Activated naive CD4-positive, alpha-beta T cell treated with anti-CD3 and anti-CD28 coated beads, Interleukin-2, amount 10 ng/mL, durations not matched to agents 7 days and 5 days (primary cell): ENCODE measurements at regions not wholly inside any gene's neighbourhood (a gene's known extent, or its start where the extent isn't known, plus 50 kb on each side); places are given as distances from the start of the nearest gene placed in this dataset.

Source experiments
- CTCF ChIA-PET: fragments of 350-600 bp; sonication (Branson Sonifier 250); formaldehyde crosslinking; loops from one replicate; lab custom pipeline; 2021; ENCODE audit warnings: antibody characterized with exemption; lab: Charles Lee
- DNase-seq: peaks from one replicate; pipeline ENCODE4 v3.0.0-alpha.2; 2020
- H3K27ac Mint-ChIP-seq: one replicate; pipeline ENCODE4 v1.8.0; 2021; ENCODE audit warnings: mild to moderate bottlenecking, moderate library complexity, mixed read lengths
- H3K27me3 Mint-ChIP-seq: one replicate; pipeline ENCODE4 v1.8.0; 2021; ENCODE audit warnings: mild to moderate bottlenecking, mixed read lengths
- H3K36me3 Mint-ChIP-seq: one replicate; pipeline ENCODE4 v1.8.0; 2021; ENCODE audit warnings: mixed read lengths
- H3K4me1 Mint-ChIP-seq: one replicate; pipeline ENCODE4 v1.8.0; 2021; ENCODE audit warnings: mixed read lengths
- H3K4me3 Mint-ChIP-seq: one replicate; pipeline ENCODE4 v1.8.0; 2021; ENCODE audit warnings: mild to moderate bottlenecking, moderate library complexity, mixed read lengths
- H3K9me3 Mint-ChIP-seq: one replicate; pipeline ENCODE4 v1.8.0; 2021; ENCODE audit warnings: mixed read lengths

DNA sequence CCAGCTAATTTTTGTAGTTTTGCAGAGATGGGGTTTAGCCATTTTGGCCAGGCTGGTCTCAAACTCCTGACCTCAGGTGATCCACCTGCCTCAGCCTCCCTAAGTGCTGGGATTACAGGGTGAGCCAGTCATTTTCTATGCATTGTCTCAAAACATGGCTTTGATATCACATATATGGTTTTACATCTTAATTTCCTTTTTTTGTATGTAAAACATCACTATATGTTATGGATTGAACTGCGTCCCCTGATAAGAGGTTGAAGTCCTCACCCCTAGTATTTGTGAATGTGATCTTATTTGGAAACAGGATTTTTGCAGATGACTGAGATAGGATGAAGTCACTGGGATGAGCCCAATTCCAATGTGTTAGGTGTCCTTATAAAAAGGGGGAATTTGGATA, 89.8 kb upstream of the MYCN start:
- Mint-ChIP-seq H3K27ac (no peak overlapping the region), H3K36me3 (no peaks in the 10 kb centered on the region), H3K27me3 (peaks cover 4% of the 10 kb centered on the region), H3K4me3 (no peak overlapping the region), H3K9me3 (no peaks in the 10 kb centered on the region), H3K4me1 (no peaks in the 10 kb centered on the region)
- DNase-seq: no peak
- CTCF ChIA-PET: no interaction called here

GRCh38 chr2:15851076-15851693, 89.2 kb upstream of the MYCN start:
- H3K27me3 Mint-ChIP-seq: peaks cover 4% of the 10 kb centered on the region
- no peaks in the 10 kb centered on the region for H3K36me3 Mint-ChIP-seq
- CTCF ChIA-PET: no interaction called here
- no peak overlapping the region for H3K27ac Mint-ChIP-seq
- no peaks in the 10 kb centered on the region for H3K9me3 Mint-ChIP-seq
- no peak overlapping the region for H3K4me3 Mint-ChIP-seq
- H3K4me1 Mint-ChIP-seq: no peaks in the 10 kb centered on the region
- no peak for DNase-seq

- Mint-ChIP-seq H3K27ac (no peak overlapping the region), H3K4me1 (no peaks in the 10 kb centered on the region), H3K36me3 (no peaks in the 10 kb centered on the region), H3K4me3 (no peak overlapping the region), H3K27me3 (peaks cover 4% of the 10 kb centered on the region), H3K9me3 (no peaks in the 10 kb centered on the region)
- no peak for DNase-seq
- CTCF ChIA-PET: no interaction called here
Measured at GRCh38 chr2:15852811-15853210, 87.5 kb upstream of the MYCN start.

- Mint-ChIP-seq H3K9me3 (no peaks in the 10 kb centered on the region), H3K36me3 (no peaks in the 10 kb centered on the region), H3K4me3 (no peak overlapping the region), H3K27ac (no peak overlapping the region), H3K27me3 (peaks cover 4% of the 10 kb centered on the region), H3K4me1 (no peaks in the 10 kb centered on the region)
- no peak for DNase-seq
- CTCF ChIA-PET: no interaction called here
Measured at GRCh38 chr2:15853903-15854302, 86.4 kb upstream of the MYCN start.

DNA sequence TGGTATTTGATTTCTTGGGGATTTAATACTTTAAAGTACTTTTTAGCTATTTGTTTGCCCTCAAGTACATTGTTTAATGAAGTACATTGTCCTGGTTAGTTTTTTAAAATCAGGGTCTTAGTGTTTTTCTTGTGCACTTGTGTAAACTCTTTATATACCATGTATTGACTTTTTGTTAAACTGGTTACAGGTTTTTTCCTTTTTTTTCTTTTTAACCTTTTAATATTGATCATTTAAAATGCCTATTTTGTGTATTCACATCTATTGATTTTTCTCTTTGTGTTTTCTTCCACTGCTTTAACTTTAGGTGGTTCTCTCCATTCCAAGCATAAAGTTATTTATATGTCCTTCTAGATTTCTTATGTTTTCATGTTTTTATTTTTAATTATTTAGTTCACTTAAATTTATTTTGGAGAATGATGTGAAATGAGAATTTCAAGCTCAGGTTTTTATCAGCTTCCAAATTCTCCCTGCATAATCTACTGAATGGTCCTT, 84.5 kb upstream of the MYCN start:
- H3K9me3 Mint-ChIP-seq: no peaks in the 10 kb centered on the region
- CTCF ChIA-PET: no interaction called here
- no peaks in the 10 kb centered on the region for H3K27me3 Mint-ChIP-seq
- no peaks in the 10 kb centered on the region for H3K4me1 Mint-ChIP-seq
- H3K27ac Mint-ChIP-seq: no peak overlapping the region
- H3K36me3 Mint-ChIP-seq: no peaks in the 10 kb centered on the region
- H3K4me3 Mint-ChIP-seq: no peak overlapping the region
- no peak for DNase-seq

DNA sequence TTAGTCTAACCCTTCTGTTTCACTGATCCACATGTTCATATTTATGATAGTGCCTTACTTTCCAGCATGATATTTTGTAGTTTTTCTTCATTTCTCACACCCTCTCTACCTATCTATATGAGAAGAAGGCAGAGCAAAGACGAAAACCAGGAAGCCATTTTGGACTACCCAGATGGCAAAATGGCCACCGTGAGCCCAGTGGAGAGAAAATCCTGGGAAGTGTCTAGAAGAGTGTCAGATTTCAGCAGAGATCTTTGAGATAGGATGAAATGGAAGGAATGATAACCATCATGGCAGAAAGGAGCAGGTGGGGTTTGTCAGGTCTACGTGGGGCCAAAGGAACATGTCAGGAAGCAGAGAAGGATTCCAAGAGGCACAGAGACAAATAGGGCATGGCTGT, 84.0 kb upstream of the MYCN start:
- H3K27me3 Mint-ChIP-seq: no peaks in the 10 kb centered on the region
- DNase-seq: no peak
- H3K36me3 Mint-ChIP-seq: no peaks in the 10 kb centered on the region
- no peaks in the 10 kb centered on the region for H3K4me1 Mint-ChIP-seq
- H3K4me3 Mint-ChIP-seq: no peak overlapping the region
- CTCF ChIA-PET: no interaction called here
- H3K27ac Mint-ChIP-seq: no peak overlapping the region
- H3K9me3 Mint-ChIP-seq: no peaks in the 10 kb centered on the region

- no peaks in the 10 kb centered on the region for H3K4me1 Mint-ChIP-seq
- no peak overlapping the region for H3K4me3 Mint-ChIP-seq
- DNase-seq: no peak
- H3K27me3 Mint-ChIP-seq: no peaks in the 10 kb centered on the region
- H3K36me3 Mint-ChIP-seq: no peaks in the 10 kb centered on the region
- CTCF ChIA-PET: no interaction called here
- H3K9me3 Mint-ChIP-seq: no peaks in the 10 kb centered on the region
- H3K27ac Mint-ChIP-seq: no peak overlapping the region
Measured at GRCh38 chr2:15858466-15858865, 81.9 kb upstream of the MYCN start.

DNA sequence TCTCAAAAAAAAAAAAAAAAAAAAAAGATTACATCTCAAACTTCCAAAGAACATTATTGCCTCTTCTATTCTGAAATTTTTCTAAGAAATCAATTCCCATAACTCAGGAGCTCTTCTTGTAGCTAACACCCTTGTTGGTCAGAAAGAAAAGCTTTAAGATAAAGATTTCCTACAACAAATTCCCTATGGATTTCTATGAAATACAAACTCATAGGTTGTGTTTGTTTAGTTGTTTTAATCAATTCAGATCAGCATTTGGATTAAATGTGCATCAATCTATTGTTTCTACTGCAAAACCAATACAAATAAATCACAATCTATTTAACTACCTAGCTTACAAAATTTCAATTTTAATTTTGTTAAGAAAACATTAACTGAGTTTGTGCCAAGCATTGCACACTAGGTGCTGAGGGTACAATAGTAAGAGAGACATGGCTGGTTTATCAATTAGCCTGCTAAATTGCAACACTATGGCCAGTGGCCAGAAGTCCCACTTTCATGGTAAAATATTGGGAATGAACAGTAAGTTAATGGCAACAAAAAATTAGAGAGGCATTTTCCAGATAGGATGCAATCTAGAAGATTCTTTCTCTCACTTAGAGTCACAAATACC, 80.2 kb upstream of the MYCN start:
- Mint-ChIP-seq H3K36me3 (no peaks in the 10 kb centered on the region), H3K4me3 (no peak overlapping the region), H3K9me3 (no peaks in the 10 kb centered on the region), H3K4me1 (no peaks in the 10 kb centered on the region), H3K27ac (no peak overlapping the region), H3K27me3 (no peaks in the 10 kb centered on the region)
- CTCF ChIA-PET: no interaction called here
- DNase-seq: no peak

GRCh38 chr2:15860760-15861159, 79.6 kb upstream of the MYCN start:
- CTCF ChIA-PET: no interaction called here
- no peak overlapping the region for H3K27ac Mint-ChIP-seq
- no peaks in the 10 kb centered on the region for H3K9me3 Mint-ChIP-seq
- H3K36me3 Mint-ChIP-seq: no peaks in the 10 kb centered on the region
- no peaks in the 10 kb centered on the region for H3K4me1 Mint-ChIP-seq
- DNase-seq: no peak
- H3K4me3 Mint-ChIP-seq: no peak overlapping the region
- no peaks in the 10 kb centered on the region for H3K27me3 Mint-ChIP-seq

DNA sequence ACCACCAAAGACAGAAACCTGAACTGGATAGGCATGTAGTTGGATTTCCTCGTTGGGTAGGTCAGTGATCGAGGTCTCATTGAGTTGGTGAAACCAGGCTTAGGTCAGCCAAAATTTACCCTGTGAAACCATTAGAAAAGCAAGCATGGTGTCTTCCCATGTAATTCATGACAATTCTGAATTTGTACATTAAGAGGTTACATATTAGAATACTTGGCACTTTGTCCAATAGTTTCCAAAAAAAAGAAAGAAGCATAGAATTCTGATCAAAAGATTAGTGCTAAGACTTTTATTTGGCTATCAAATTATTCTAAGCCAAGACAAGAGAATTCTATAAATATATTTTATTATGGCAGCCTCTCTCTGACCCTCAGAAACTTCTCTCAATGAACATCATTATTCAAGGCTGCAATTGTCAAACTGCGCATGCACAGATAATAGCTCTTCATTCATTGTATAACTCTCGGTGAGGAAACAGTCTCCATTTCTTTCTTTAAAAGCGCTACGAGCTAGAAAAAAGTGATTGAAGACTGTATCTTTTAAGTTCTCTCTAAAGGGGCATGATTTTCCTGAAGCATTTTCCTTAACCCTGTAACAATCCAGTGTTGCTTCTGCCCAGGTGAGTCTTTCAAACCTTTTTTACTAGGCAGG, 79.1 kb upstream of the MYCN start:
- H3K27ac Mint-ChIP-seq: no peak overlapping the region
- H3K9me3 Mint-ChIP-seq: no peaks in the 10 kb centered on the region
- H3K4me1 Mint-ChIP-seq: no peaks in the 10 kb centered on the region
- no peak overlapping the region for H3K4me3 Mint-ChIP-seq
- H3K27me3 Mint-ChIP-seq: no peaks in the 10 kb centered on the region
- no peak for DNase-seq
- H3K36me3 Mint-ChIP-seq: no peaks in the 10 kb centered on the region
- CTCF ChIA-PET: no interaction called here

- CTCF ChIA-PET: no interaction called here
- no peak overlapping the region for H3K27ac Mint-ChIP-seq
Measured at GRCh38 chr2:15861898-15862297, 78.5 kb upstream of the MYCN start.

GRCh38 chr2:15863089-15863488, 77.3 kb upstream of the MYCN start:
- Mint-ChIP-seq H3K27me3 (no peaks in the 10 kb centered on the region), H3K4me3 (no peak overlapping the region), H3K36me3 (no peaks in the 10 kb centered on the region), H3K4me1 (no peaks in the 10 kb centered on the region), H3K27ac (no peak overlapping the region), H3K9me3 (no peaks in the 10 kb centered on the region)
- CTCF ChIA-PET: no interaction called here
- DNase-seq: no peak

More at GRCh38 chr2:15861898-15862297, 78.5 kb upstream of the MYCN start:
- Mint-ChIP-seq H3K27me3 (no peaks in the 10 kb centered on the region), H3K4me3 (no peak overlapping the region), H3K4me1 (no peaks in the 10 kb centered on the region), H3K9me3 (no peaks in the 10 kb centered on the region), H3K36me3 (no peaks in the 10 kb centered on the region)
- no peak for DNase-seq

GRCh38 chr2:15863494-15864175, 76.7 kb upstream of the MYCN start:
- Mint-ChIP-seq H3K36me3 (no peaks in the 10 kb centered on the region), H3K27ac (no peak overlapping the region), H3K4me1 (no peaks in the 10 kb centered on the region), H3K27me3 (no peaks in the 10 kb centered on the region), H3K9me3 (no peaks in the 10 kb centered on the region), H3K4me3 (no peak overlapping the region)
- CTCF ChIA-PET: no interaction called here
- DNase-seq: no peak

DNA sequence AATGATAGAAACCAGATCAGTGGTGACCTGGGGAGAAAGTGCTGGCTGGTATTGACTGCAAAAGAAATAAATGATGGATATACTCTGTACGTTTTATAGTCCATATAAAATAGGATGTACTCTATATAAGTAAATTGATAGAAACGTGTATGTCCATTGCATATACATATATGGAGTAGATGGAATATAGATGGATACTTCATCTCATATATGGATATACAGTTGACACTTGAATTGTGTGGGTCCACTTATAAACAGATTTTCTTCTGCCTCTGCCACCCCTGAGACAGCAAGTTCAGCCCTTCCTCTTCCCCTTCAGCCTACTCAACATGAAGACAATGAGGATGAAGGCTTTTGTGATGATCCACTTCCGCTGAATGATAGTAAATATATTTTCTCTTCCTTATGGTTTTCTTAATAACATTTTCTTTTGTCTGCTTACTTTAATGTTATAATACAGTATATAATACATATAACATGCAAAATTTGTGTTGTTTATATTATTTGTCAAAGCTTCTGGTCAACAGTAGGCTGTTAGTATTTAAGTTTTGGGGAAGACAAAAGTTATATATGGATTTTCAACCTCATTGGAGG, 76.1 kb upstream of the MYCN start:
- Mint-ChIP-seq H3K9me3 (no peaks in the 10 kb centered on the region), H3K27me3 (no peaks in the 10 kb centered on the region), H3K4me1 (no peaks in the 10 kb centered on the region), H3K4me3 (no peak overlapping the region), H3K36me3 (no peaks in the 10 kb centered on the region), H3K27ac (no peak overlapping the region)
- no peak for DNase-seq
- CTCF ChIA-PET: no interaction called here
